Transverse colon (tissue), 4 donors: ENCODE measurements at regions not wholly inside any gene's neighbourhood (a gene's known extent, or its start where the extent isn't known, plus 50 kb on each side); places are given as distances from the start of the nearest gene placed in this dataset.
"Not testable (repeated sequence)": the region's sequence is repeated elsewhere in the genome, so short reads cannot be mapped to it uniquely, and the experiment has no call there.

Experiments used
- DNase-seq: peaks from one replicate; pipeline ENCODE4 v3.0.0-alpha.2; 2019
- H3K27ac ChIP-seq, 4 donors: fragments of 200-600 bp; sonication (generic); 2 replicates each; pipeline ENCODE4 v1.5.1; 2016 to 2018; ENCODE audit warnings: inconsistent platforms in 4 of 4
- H3K27me3 ChIP-seq: fragments of 200-600 bp; sonication (generic); 2 replicates; pipeline ENCODE4 v1.5.1; 2017; ENCODE audit warnings: inconsistent platforms
- H3K36me3 ChIP-seq, 4 donors: fragments of 200-600 bp; sonication (generic); 2 replicates each; pipeline ENCODE4 v1.5.1; 2017 to 2019; ENCODE audit warnings: inconsistent platforms in 4 of 4
- H3K4me1 ChIP-seq, 4 donors: fragments of 200-600 bp; sonication (generic); 2 replicates each; pipeline ENCODE4 v1.5.1; 2017 to 2020; ENCODE audit warnings: inconsistent platforms in 4 of 4
- H3K4me3 ChIP-seq, 4 donors: fragments of 200-600 bp; sonication (generic); 1 replicate in 1 of 4; 2 replicates in 3 of 4; pipeline versions ENCODE4 v1.5.1 to v1.6.1; 2017 to 2019; ENCODE audit warnings: inconsistent platforms in 4 of 4
- H3K9me3 ChIP-seq, 2 donors: fragments of 200-600 bp; sonication (generic); 2 replicates each; pipeline ENCODE4 v1.5.1; 2017 to 2019; ENCODE audit warnings: inconsistent platforms in 2 of 2
- CTCF ChIP-seq, 5 experiments: fragments of 200-600 bp in 3 of 5; fragments of 450-650 bp in 2 of 5; sonication (generic) in 3 of 5; IDR thresholded peaks; 1 replicate in 2 of 5; 2 replicates in 3 of 5; pipeline ENCODE4 v1.5.1; 2016 to 2017; ENCODE audit warnings: antibody characterized with exemption in 5 of 5, inconsistent platforms in 3 of 5, mild to moderate bottlenecking in 2 of 5, moderate library complexity in 1 of 5
- EP300 ChIP-seq: sonication (generic); formaldehyde crosslinking; IDR thresholded peaks from one replicate; pipeline ENCODE4 v1.6.1; 2017; ENCODE audit warnings: antibody characterized with exemption, low read depth
- POLR2A ChIP-seq: fragments of 450-650 bp; IDR thresholded peaks from one replicate; pipeline ENCODE4 v1.6.1; 2016; ENCODE audit warnings: antibody characterized with exemption, mild to moderate bottlenecking, moderate library complexity
- POLR2AphosphoS5 ChIP-seq, 3 donors: sonication (generic); formaldehyde crosslinking; IDR thresholded peaks; one replicate each; pipeline ENCODE4 v1.6.1; 2016; ENCODE audit warnings: antibody characterized with exemption in 3 of 3
- WGBS, 2 donors: methylation state at CpG; one replicate each; pipeline ENCODE4 v1.1.5; 2018; ENCODE audit warnings: low coverage in 1 of 2; 5-methylcytosine and 5-hydroxymethylcytosine counted together
- in situ Hi-C, 4 donors: fragments of 200-750 bp; cut with MboI; loops; one replicate each; pipeline versions ENCODE4 v1.15.0 to v1.15.1; 2017; ENCODE audit warnings: low sequenced_read_pairs in 3 of 4, low pct_ligation_motif_present in 1 of 4, low pct_unique_long_range_greater_than_20kb in 1 of 4
- intact Hi-C: fragments of 100-400 bp; cut with DNase I; formaldehyde crosslinking; loops from one replicate; pipeline ENCODE4 v1.15.1; 2023; ENCODE audit warnings: low total_unique reads

- Histone ChIP-seq H3K27ac (no peak overlapping the region), H3K9me3 (no peaks in the 10 kb centered on the region), H3K4me1 (no peaks in the 10 kb centered on the region), H3K27me3 (no peaks in the 10 kb centered on the region), H3K4me3 (no peak overlapping the region), H3K36me3 (no peaks in the 10 kb centered on the region)
- in situ Hi-C loops (no loop called here), intact Hi-C loops (no loop called here)
- TF ChIP-seq CTCF (IDR thresholded peaks at IDR 0.05) (no peak), POLR2A (no peak), POLR2AphosphoS5 (IDR thresholded peaks at IDR 0.05) (no peak), EP300 (no peak)
- no peak for DNase-seq
Observed at GRCh38 chr5:123997064-123997461, 485.1 kb downstream of the CSNK1G3 start.

- WGBS, 2 donors, result 56 to 71% methylated on average over 2 of the region's 2 CpGs
- no peak overlapping the region for H3K27ac ChIP-seq
- no peak for DNase-seq
- H3K27me3 ChIP-seq, result no peaks in the 10 kb centered on the region
- H3K4me3 ChIP-seq, result no peak overlapping the region
- in situ Hi-C loops (no loop called here), intact Hi-C loops (no loop called here)
- no peaks in the 10 kb centered on the region for H3K4me1 ChIP-seq
- no peaks in the 10 kb centered on the region for H3K9me3 ChIP-seq
- no peaks in the 10 kb centered on the region for H3K36me3 ChIP-seq
- TF ChIP-seq EP300 (no peak), POLR2A (no peak), POLR2AphosphoS5 (IDR thresholded peaks at IDR 0.05) (no peak), CTCF (IDR thresholded peaks at IDR 0.05) (no peak)
Observed at GRCh38 chr5:123992641-123993040, 480.7 kb downstream of the CSNK1G3 start.

GRCh38 chr5:123987956-123988355 lies 476.0 kb downstream of the CSNK1G3 start:
- in situ Hi-C loops (no loop called here), intact Hi-C loops (no loop called here)
- Histone ChIP-seq H3K27me3 (no peaks in the 10 kb centered on the region), H3K36me3 (no peaks in the 10 kb centered on the region), H3K9me3 (no peaks in the 10 kb centered on the region), H3K4me1 (no peaks in the 10 kb centered on the region), H3K4me3 (no peak overlapping the region), H3K27ac (no peak overlapping the region)
- no peak for DNase-seq
- 83% methylated on average over 5 of the region's 5 CpGs; no CpG with 5 or more reads in 1 of the 2 donors for WGBS, 2 donors
- TF ChIP-seq POLR2AphosphoS5 (IDR thresholded peaks at IDR 0.05), result no peak
- no peak for TF ChIP-seq CTCF (IDR thresholded peaks at IDR 0.05)
- TF ChIP-seq POLR2A, result no peak
- no peak for TF ChIP-seq EP300

GRCh38 chr5:123976379-123977033 lies 464.5 kb downstream of the CSNK1G3 start:
- intact Hi-C loops (no loop called here), in situ Hi-C loops (no loop called here)
- Histone ChIP-seq H3K9me3 (no peaks in the 10 kb centered on the region), H3K4me1 (no peaks in the 10 kb centered on the region), H3K36me3 (no peaks in the 10 kb centered on the region), H3K27ac (no peak overlapping the region), H3K27me3 (no peaks in the 10 kb centered on the region), H3K4me3 (no peak overlapping the region)
- 68 to 71% methylated on average over 3 to 4 of the region's 4 CpGs for WGBS, 2 donors
- TF ChIP-seq POLR2A (no peak), POLR2AphosphoS5 (IDR thresholded peaks at IDR 0.05) (no peak), CTCF (IDR thresholded peaks at IDR 0.05) (no peak), EP300 (no peak)
- DNase-seq, result no peak

GRCh38 chr5:123975521-123975920 lies 463.5 kb downstream of the CSNK1G3 start:
- H3K4me3 ChIP-seq, intact Hi-C loops, H3K9me3 ChIP-seq, DNase-seq, H3K36me3 ChIP-seq, H3K27me3 ChIP-seq, H3K4me1 ChIP-seq, in situ Hi-C loops, H3K27ac ChIP-seq: not testable (repeated sequence)
